ENCODE measurements at regions not wholly inside any gene's neighbourhood (a gene's known extent, or its start where the extent isn't known, plus 50 kb on each side); places are given as distances from the start of the nearest gene placed in this dataset.
A peak's percentile ranks its signal among the peaks of the same experiment; 100 is the strongest.

DNA sequence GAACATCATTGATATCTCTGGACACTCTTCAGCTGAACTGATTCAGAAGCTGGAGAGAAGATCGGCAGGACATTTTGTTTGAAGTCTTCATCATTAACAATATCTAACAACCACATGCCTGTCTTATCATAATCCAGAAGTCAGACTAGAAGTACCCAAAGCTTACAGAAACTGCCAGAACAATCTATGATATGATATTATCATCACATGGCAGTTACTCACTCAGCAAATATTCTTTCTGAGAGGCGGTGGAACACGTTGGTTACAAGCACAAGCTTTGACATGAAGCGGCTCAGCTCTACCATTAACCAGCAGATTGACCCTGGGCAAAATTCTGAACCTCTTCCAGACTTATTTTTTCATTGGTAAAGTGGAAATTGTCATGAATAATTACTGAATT is 69.4 kb upstream of the KIT start (continued):
- TF ChIP-seq HDAC3 (IDR thresholded peaks at IDR 0.05; ENCODE audit: borderline replicate concordance, partially characterized antibody) = peak; percentile 74
- TF ChIP-seq TCFL5 (CRISPR knock-in tag; conservative IDR thresholded peaks at IDR 0.05) = no peak
- no peak for TF ChIP-seq ZNF778 (CRISPR knock-in tag; IDR thresholded peaks at IDR 0.05)
- TF ChIP-seq GABPB2 (CRISPR knock-in tag; conservative IDR thresholded peaks at IDR 0.05) = no peak
- no peak for TF ChIP-seq CBX2 (IDR thresholded peaks at IDR 0.05; ENCODE audit: insufficient read depth, low read length, poor library complexity, severe bottlenecking)
- TF ChIP-seq GATA2 (CRISPR knock-in tag; IDR thresholded peaks at IDR 0.05) = 0 out of 2 replicates have a peak, but pooled peaks have one; percentile 44
- TF ChIP-seq BMI1 (IDR thresholded peaks at IDR 0.05; ENCODE audit: low read length) = no peak
- TF ChIP-seq NBN (IDR thresholded peaks at IDR 0.05; ENCODE audit: low read depth) = no peak
- TF ChIP-seq NR3C1 (CRISPR knock-in tag; IDR thresholded peaks at IDR 0.05) = no peak
- no peak for TF ChIP-seq KDM5B (IDR thresholded peaks at IDR 0.05; ENCODE audit: insufficient replicate concordance, low read depth, low read length)
- no peak for TF ChIP-seq E2F1 (CRISPR knock-in tag; IDR thresholded peaks at IDR 0.05)
- TF ChIP-seq, protein P1, sequence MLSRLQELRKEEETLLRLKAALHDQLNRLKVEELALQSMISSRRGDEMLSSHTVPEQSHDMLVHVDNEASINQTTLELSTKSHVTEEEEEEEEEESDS (CRISPR knock-in tag; IDR thresholded peaks at IDR 0.05) = no peak
- TF ChIP-seq KDM2B (CRISPR knock-in tag; IDR thresholded peaks at IDR 0.05) = no peak
- no peak for TF ChIP-seq DNMT1 (IDR thresholded peaks at IDR 0.05)
- TF ChIP-seq, protein P2, sequence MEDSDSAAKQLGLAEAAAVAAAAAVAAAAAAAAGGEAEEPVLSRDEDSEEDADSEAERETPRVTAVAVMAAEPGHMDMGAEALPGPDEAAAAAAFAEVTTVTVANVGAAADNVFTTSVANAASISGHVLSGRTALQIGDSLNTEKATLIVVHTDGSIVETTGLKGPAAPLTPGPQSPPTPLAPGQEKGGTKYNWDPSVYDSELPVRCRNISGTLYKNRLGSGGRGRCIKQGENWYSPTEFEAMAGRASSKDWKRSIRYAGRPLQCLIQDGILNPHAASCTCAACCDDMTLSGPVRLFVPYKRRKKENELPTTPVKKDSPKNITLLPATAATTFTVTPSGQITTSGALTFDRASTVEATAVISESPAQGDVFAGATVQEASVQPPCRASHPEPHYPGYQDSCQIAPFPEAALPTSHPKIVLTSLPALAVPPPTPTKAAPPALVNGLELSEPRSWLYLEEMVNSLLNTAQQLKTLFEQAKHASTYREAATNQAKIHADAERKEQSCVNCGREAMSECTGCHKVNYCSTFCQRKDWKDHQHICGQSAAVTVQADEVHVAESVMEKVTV (CRISPR knock-in tag; IDR thresholded peaks at IDR 0.05) = no peak
- TF ChIP-seq PREB (CRISPR knock-in tag; IDR thresholded peaks at IDR 0.05) = no peak
- TF ChIP-seq CREBBP (IDR thresholded peaks at IDR 0.05; ENCODE audit: low read depth, low read length) = no peak
- no peak for TF ChIP-seq POLR3A (IDR thresholded peaks at IDR 0.05; ENCODE audit: borderline replicate concordance, extremely low read depth, insufficient read depth, insufficient read length)
- no peak for TF ChIP-seq ZNF212 (CRISPR knock-in tag; IDR thresholded peaks at IDR 0.05)
- TF ChIP-seq PTBP1 (IDR thresholded peaks at IDR 0.05; ENCODE audit: low read depth, low read length) = no peak
- TF ChIP-seq ZFP30 (CRISPR knock-in tag; IDR thresholded peaks at IDR 0.05; ENCODE audit: borderline replicate concordance) = no peak
- TF ChIP-seq SP1 (CRISPR knock-in tag; IDR thresholded peaks at IDR 0.05) = no peak
- TF ChIP-seq SPI1 (IDR thresholded peaks at IDR 0.05; ENCODE audit: borderline replicate concordance, low read depth, low read length) = no peak
- no peak for TF ChIP-seq KLF13 (tag; IDR thresholded peaks at IDR 0.05; ENCODE audit: borderline replicate concordance, low read depth)
- no peak for TF ChIP-seq ZNF695 (CRISPR knock-in tag; IDR thresholded peaks at IDR 0.05)
- TF ChIP-seq FOXP1 (CRISPR knock-in tag; IDR thresholded peaks at IDR 0.05) = no peak
- TF ChIP-seq, protein P3, sequence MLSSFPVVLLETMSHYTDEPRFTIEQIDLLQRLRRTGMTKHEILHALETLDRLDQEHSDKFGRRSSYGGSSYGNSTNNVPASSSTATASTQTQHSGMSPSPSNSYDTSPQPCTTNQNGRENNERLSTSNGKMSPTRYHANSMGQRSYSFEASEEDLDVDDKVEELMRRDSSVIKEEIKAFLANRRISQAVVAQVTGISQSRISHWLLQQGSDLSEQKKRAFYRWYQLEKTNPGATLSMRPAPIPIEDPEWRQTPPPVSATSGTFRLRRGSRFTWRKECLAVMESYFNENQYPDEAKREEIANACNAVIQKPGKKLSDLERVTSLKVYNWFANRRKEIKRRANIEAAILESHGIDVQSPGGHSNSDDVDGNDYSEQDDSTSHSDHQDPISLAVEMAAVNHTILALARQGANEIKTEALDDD (IDR thresholded peaks at IDR 0.05) = peak; percentile 84
